Psoas muscle (tissue), 7 donors: ENCODE measurements at regions not wholly inside any gene's neighbourhood (a gene's known extent, or its start where the extent isn't known, plus 50 kb on each side); places are given as distances from the start of the nearest gene placed in this dataset.
"Not testable (repeated sequence)": the region's sequence is repeated elsewhere in the genome, so short reads cannot be mapped to it uniquely, and the experiment has no call there.

Source experiments
- ATAC-seq, 4 donors: fragments of 200-7000 bp; cut with Tn5 transposase; one replicate each; pipeline ENCODE4 v1.9.1; 2020; ENCODE audit warnings: moderate library complexity in 3 of 4, mild to moderate bottlenecking in 2 of 4
- DNase-seq, 2 donors: peaks; one replicate each; pipeline ENCODE4 v3.0.0-alpha.2; 2020
- H3K27ac ChIP-seq: fragments of 200-600 bp; one replicate; pipeline ENCODE4 v1.8.0; 2022
- H3K27me3 ChIP-seq, 3 donors: fragments of 200-600 bp in 1 of 3; one replicate each; pipeline versions ENCODE4 v1.6.1 to v1.8.0; 2013 to 2022; ENCODE audit warnings: low read length in 2 of 3, mild to moderate bottlenecking in 2 of 3, moderate library complexity in 1 of 3; ENCODE audit not compliant: insufficient read depth in 3 of 3
- H3K36me3 ChIP-seq, 2 donors: fragments of 200-600 bp in 1 of 2; one replicate each; pipeline versions ENCODE4 v1.6.1 to v1.8.0; 2013 to 2022; ENCODE audit warnings: low read depth in 1 of 2, mild to moderate bottlenecking in 1 of 2, moderate library complexity in 1 of 2; ENCODE audit not compliant: insufficient read depth in 1 of 2
- H3K4me1 ChIP-seq: fragments of 200-600 bp; one replicate; pipeline ENCODE4 v1.8.0; 2022
- H3K4me3 ChIP-seq: fragments of 200-600 bp; one replicate; pipeline ENCODE4 v1.8.0; 2022; ENCODE audit warnings: mild to moderate bottlenecking
- H3K9me3 ChIP-seq: fragments of 200-600 bp; one replicate; pipeline ENCODE4 v1.8.0; 2022
- CTCF ChIP-seq: fragments of 200-600 bp; IDR thresholded peaks from one replicate; pipeline ENCODE4 v1.8.0; 2022; ENCODE audit warnings: antibody characterized with exemption
- WGBS, 3 donors: extraction: QIAGEN DNeasy Blood & Tissue Kit; methylation state at CpG; one replicate each; pipeline versions ENCODE4 v1.1.6 to v1.1.7; 2013; 5-methylcytosine and 5-hydroxymethylcytosine counted together
- intact Hi-C, 2 donors: fragments of 100-400 bp; cut with DNase I; formaldehyde crosslinking; loops; one replicate each; pipeline versions ENCODE4 v1.11.0 to v1.14.2; 2022
- donor health status: healthy with polysubstance abuse.
- donor health status: DM: no; HTN: no; CAD: no; lungs with moderate emphysema.
- donor health status: Bipolar disorder and iron deficiency.
- donor health status: healthy.
- donor health status: DM: yes; HTN: yes; CAD: no.
- donor health status: DM: no; HTN: no; CAD: no.
- donor health status: DM: yes; HTN: yes; CAD: no.

- WGBS, 3 donors = 68 to 80% (median 68%) methylated on average over 4 of the region's 4 CpGs
- TF ChIP-seq CTCF = no peak
- no peaks in the 10 kb centered on the region for H3K4me1 ChIP-seq
- intact Hi-C loops = no loop called here
- no peaks in the 10 kb centered on the region for H3K36me3 ChIP-seq
- DNase-seq = no peak
- no peaks in the 10 kb centered on the region for H3K9me3 ChIP-seq
- ATAC-seq = no peak
- no peak overlapping the region for H3K4me3 ChIP-seq
- no peak overlapping the region for H3K27ac ChIP-seq
- no peaks in the 10 kb centered on the region for H3K27me3 ChIP-seq
These were observed 193.6 kb upstream of the PIK3R1 start for GRCh38 chr5:68021916-68022315.

- Histone ChIP-seq H3K9me3 (no peaks in the 10 kb centered on the region), H3K4me1 (no peaks in the 10 kb centered on the region), H3K27ac (no peak overlapping the region), H3K4me3 (no peak overlapping the region), H3K36me3 (no peaks in the 10 kb centered on the region), H3K27me3 (no peaks in the 10 kb centered on the region)
- WGBS, 3 donors = 65 to 70% (median 67%) methylated on average over 2 of the region's 2 CpGs
- DNase-seq (no peak), ATAC-seq (no peak)
- no peak for TF ChIP-seq CTCF
- intact Hi-C loops = no loop called here
These were observed 194.3 kb upstream of the PIK3R1 start for GRCh38 chr5:68021227-68021626.

- ATAC-seq, intact Hi-C loops, H3K27me3 ChIP-seq, H3K4me1 ChIP-seq, H3K4me3 ChIP-seq, H3K36me3 ChIP-seq, H3K27ac ChIP-seq, DNase-seq, H3K9me3 ChIP-seq: not testable (repeated sequence)
- WGBS, 3 donors = 85 to 96% (median 91%) methylated on average over 16 to 40 of the region's 41 CpGs
These were observed 195.0 kb upstream of the PIK3R1 start for GRCh38 chr5:68020461-68020969.

- DNase-seq (no peak), ATAC-seq (no peak)
- no peaks in the 10 kb centered on the region for H3K36me3 ChIP-seq
- no peaks in the 10 kb centered on the region for H3K4me1 ChIP-seq
- intact Hi-C loops = no loop called here
- H3K27me3 ChIP-seq = no peaks in the 10 kb centered on the region
- no peak for TF ChIP-seq CTCF
- WGBS, 3 donors = 77 to 86% (median 81%) methylated on average over 6 of the region's 6 CpGs
- no peak overlapping the region for H3K4me3 ChIP-seq
- no peak overlapping the region for H3K27ac ChIP-seq
- no peaks in the 10 kb centered on the region for H3K9me3 ChIP-seq
These were observed 199.9 kb upstream of the PIK3R1 start for GRCh38 chr5:68015381-68016302.

GRCh38 chr5:68012831-68013230, 202.7 kb upstream of the PIK3R1 start:
- no peak for TF ChIP-seq CTCF
- Histone ChIP-seq H3K27me3 (no peaks in the 10 kb centered on the region), H3K4me3 (no peak overlapping the region), H3K4me1 (no peaks in the 10 kb centered on the region), H3K27ac (no peak overlapping the region), H3K9me3 (no peaks in the 10 kb centered on the region), H3K36me3 (no peaks in the 10 kb centered on the region)
- no peak for ATAC-seq
- intact Hi-C loops = no loop called here
- WGBS, 3 donors = 78 to 91% (median 91%) methylated on average over 1 of the region's 1 CpG
- DNase-seq = no peak
